K562 (cell line): ENCODE measurements at regions not wholly inside any gene's neighbourhood (a gene's known extent, or its start where the extent isn't known, plus 50 kb on each side); places are given as distances from the start of the nearest gene placed in this dataset.

ENCODE experiments used
- ESRRA ChIP-seq: fragments of 450-650 bp; IDR thresholded peaks from 2 replicates; pipeline ENCODE4 v1.6.1; 2014; ENCODE audit warnings: low read depth, mild to moderate bottlenecking, moderate library complexity, borderline replicate concordance
- L3MBTL2 ChIP-seq: fragments of 450-650 bp; IDR thresholded peaks from 2 replicates; pipeline ENCODE4 v1.6.1; 2016; ENCODE audit warnings: mild to moderate bottlenecking, moderate library complexity
- PCBP1 ChIP-seq: fragments of 200-400 bp; formaldehyde crosslinking; IDR thresholded peaks from 2 replicates; pipeline ENCODE4 v1.6.1; 2018; ENCODE audit warnings: mild to moderate bottlenecking, low read depth, low read length; ENCODE audit not compliant: poor library complexity, severe bottlenecking

DNA sequence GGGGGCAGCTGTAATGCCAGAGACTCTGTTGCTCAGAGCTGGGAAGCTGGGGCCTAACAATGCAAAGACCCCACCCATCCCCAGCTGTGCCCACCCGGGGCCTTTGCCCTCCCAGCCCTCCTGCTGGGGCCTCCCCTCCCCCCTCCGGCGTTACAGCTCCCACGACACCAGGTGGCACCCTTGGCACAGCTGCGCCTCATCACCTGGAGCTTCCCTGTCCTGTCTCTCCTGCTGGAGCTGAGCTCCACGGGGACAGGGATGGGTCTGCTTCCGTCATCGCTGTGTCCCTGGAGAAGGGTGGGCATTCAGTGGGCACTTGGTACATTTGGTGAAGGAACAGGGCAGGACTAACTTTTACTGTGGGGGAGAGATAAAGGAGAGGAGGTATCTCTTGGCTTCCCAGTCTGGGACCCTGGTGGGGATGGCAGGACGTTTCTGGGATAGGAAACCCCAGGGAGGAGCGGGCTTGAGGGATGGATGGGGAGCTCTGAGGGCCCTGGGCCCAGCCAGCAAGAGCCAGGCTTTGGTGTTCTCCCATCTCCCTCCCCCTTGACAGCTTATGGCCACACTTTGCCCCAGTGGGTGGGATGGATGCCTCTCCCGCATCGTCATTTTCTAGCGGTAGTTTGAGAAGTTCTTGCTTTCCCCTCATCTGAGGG is 453.2 kb downstream of the PTPRU start:
- TF ChIP-seq L3MBTL2 (no peak), PCBP1 (no peak), ESRRA (no peak)
